ENCODE measurements at regions not wholly inside any gene's neighbourhood (a gene's known extent, or its start where the extent isn't known, plus 50 kb on each side); places are given as distances from the start of the nearest gene placed in this dataset.

GRCh38 chr17:33652731-33653398, 359.8 kb upstream of the ASIC2 start:
- DNase-seq: no peak

- no peak for DNase-seq
Measured at GRCh38 chr17:33653399-33653788, 360.3 kb upstream of the ASIC2 start.

GRCh38 chr17:33657181-33657580, 364.1 kb upstream of the ASIC2 start:
- DNase-seq: no peak

- no peak for DNase-seq
Measured at GRCh38 chr17:33661975-33662374, 368.9 kb upstream of the ASIC2 start.

GRCh38 chr17:33664116-33664840, 371.2 kb upstream of the ASIC2 start:
- peak; percentile 20 for DNase-seq

- DNase-seq: peak; percentile 70
Measured at GRCh38 chr17:33667052-33667509, 374.0 kb upstream of the ASIC2 start.

- DNase-seq: no peak
Measured at GRCh38 chr17:33667671-33668070, 374.6 kb upstream of the ASIC2 start.

GRCh38 chr17:33668516-33668915, 375.4 kb upstream of the ASIC2 start:
- no peak for DNase-seq

- DNase-seq: no peak
Measured at GRCh38 chr17:33671491-33671890, 378.4 kb upstream of the ASIC2 start.

- DNase-seq: peak; percentile 67
Measured at GRCh38 chr17:33674685-33675084, 381.6 kb upstream of the ASIC2 start.

- DNase-seq: no peak
Measured at GRCh38 chr17:33676444-33676843, 383.3 kb upstream of the ASIC2 start.

- DNase-seq: no peak
Measured at GRCh38 chr17:33679595-33679994, 386.5 kb upstream of the ASIC2 start.

GRCh38 chr17:33680472-33680871, 387.4 kb upstream of the ASIC2 start:
- no peak for DNase-seq

GRCh38 chr17:33682599-33682998, 389.5 kb upstream of the ASIC2 start:
- no peak for DNase-seq

GRCh38 chr17:33684735-33685134, 391.6 kb upstream of the ASIC2 start:
- DNase-seq: no peak

GRCh38 chr17:33686171-33686570, 393.1 kb upstream of the ASIC2 start:
- peak; percentile 38 for DNase-seq

- DNase-seq: no peak
Measured at GRCh38 chr17:33687831-33688230, 394.7 kb upstream of the ASIC2 start.

GRCh38 chr17:33688771-33689170, 395.7 kb upstream of the ASIC2 start:
- no peak for DNase-seq

- peak; percentile 3 for DNase-seq
Measured at GRCh38 chr17:33689725-33690124, 396.6 kb upstream of the ASIC2 start.

GRCh38 chr17:33695431-33695830, 402.3 kb upstream of the ASIC2 start:
- DNase-seq: no peak

GRCh38 chr17:33696102-33696501, 403.0 kb upstream of the ASIC2 start:
- no peak for DNase-seq

- no peak for DNase-seq
Measured at GRCh38 chr17:33697557-33697956, 404.5 kb upstream of the ASIC2 start.

- DNase-seq: no peak
Measured at GRCh38 chr17:33701910-33702309, 408.8 kb upstream of the ASIC2 start.

GRCh38 chr17:33704856-33705255, 411.8 kb upstream of the ASIC2 start:
- no peak for DNase-seq

GRCh38 chr17:33709881-33710280, 416.8 kb upstream of the ASIC2 start:
- DNase-seq: no peak

All from activated CD4-positive, alpha-beta T cell treated with anti-CD3 and anti-CD28 coated beads, Interleukin-10, Interleukin-2, amounts not matched to agents 100 ng/mL and 50 ng/mL, durations not matched to agents 16 hours and 8 hours (primary cell).